ENCODE measurements at regions not wholly inside any gene's neighbourhood (a gene's known extent, or its start where the extent isn't known, plus 50 kb on each side); places are given as distances from the start of the nearest gene placed in this dataset.

DNA sequence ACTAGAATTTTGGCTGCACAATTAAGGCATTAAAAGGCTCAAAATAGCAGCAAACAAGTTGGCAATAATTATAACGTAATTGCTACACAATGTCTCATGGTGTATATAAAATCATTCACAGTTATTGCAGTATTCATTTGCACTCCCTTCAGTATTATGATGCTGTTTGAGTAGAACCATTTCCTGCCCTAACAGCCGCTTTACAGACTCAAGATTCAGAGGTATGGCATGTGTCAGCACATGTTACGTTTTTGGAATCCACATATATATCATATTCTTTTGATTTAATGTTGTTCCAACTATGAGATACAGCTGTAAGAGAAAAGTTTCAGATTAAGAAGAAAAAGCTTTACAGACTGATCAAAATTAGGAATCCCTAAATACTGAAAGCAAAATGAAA, 56.3 kb upstream of the NCKAP5 start:
- H3K4me2 ChIP-seq (ENCODE audit: extremely low read depth, insufficient read depth, low read length) = no peak overlapping the region

GRCh38 chr2:133627741-133628140, 59.5 kb upstream of the NCKAP5 start:
- H2AFZ ChIP-seq (ENCODE audit: low read length) = no peak overlapping the region
- H3K4me1 ChIP-seq (ENCODE audit: control insufficient read depth, extremely low read depth, insufficient read depth, low read length) = no peaks in the 10 kb centered on the region
- TF ChIP-seq, protein P1, sequence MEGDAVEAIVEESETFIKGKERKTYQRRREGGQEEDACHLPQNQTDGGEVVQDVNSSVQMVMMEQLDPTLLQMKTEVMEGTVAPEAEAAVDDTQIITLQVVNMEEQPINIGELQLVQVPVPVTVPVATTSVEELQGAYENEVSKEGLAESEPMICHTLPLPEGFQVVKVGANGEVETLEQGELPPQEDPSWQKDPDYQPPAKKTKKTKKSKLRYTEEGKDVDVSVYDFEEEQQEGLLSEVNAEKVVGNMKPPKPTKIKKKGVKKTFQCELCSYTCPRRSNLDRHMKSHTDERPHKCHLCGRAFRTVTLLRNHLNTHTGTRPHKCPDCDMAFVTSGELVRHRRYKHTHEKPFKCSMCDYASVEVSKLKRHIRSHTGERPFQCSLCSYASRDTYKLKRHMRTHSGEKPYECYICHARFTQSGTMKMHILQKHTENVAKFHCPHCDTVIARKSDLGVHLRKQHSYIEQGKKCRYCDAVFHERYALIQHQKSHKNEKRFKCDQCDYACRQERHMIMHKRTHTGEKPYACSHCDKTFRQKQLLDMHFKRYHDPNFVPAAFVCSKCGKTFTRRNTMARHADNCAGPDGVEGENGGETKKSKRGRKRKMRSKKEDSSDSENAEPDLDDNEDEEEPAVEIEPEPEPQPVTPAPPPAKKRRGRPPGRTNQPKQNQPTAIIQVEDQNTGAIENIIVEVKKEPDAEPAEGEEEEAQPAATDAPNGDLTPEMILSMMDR (conservative IDR thresholded peaks at IDR 0.05 in 1 of 2, IDR thresholded peaks at IDR 0.05 in 1 of 2; ENCODE audit: low read depth in 1 of 2, low read length in 2 of 2) = no peak
- TF ChIP-seq EZH2 (IDR thresholded peaks at IDR 0.05; ENCODE audit: low read length, missing control alignments) = no peak
- no peak overlapping the region for H3K4me3 ChIP-seq (replicated peaks in 1 of 4; ENCODE audit: control extremely low read depth in 1 of 4, insufficient read depth in 1 of 4, low read depth in 3 of 4, low read length in 4 of 4)
- DNase-seq (ENCODE audit: low read depth in 2 of 2) = no peak
- no peak overlapping the region for H3K9ac ChIP-seq (ENCODE audit: insufficient read depth, low read length)
- H3K36me3 ChIP-seq (ENCODE audit: control insufficient read depth, insufficient read depth, low read length) = no peaks in the 10 kb centered on the region
- H3K9me3 ChIP-seq (ENCODE audit: control insufficient read depth, insufficient read depth, low read depth, low read length) = no peaks in the 10 kb centered on the region
- H3K79me2 ChIP-seq (ENCODE audit: control insufficient read depth, insufficient read depth, low read length) = no peaks in the 10 kb centered on the region
- H3K27me3 ChIP-seq (ENCODE audit: control insufficient read depth, insufficient read depth, low read length) = no peaks in the 10 kb centered on the region
- H4K20me1 ChIP-seq (ENCODE audit: control insufficient read depth, extremely low read depth, insufficient read depth, low read length) = no peaks in the 10 kb centered on the region
- no peak overlapping the region for H3K27ac ChIP-seq (ENCODE audit: insufficient read depth, low read length)
- H3K4me2 ChIP-seq (ENCODE audit: extremely low read depth, insufficient read depth, low read length) = no peak overlapping the region

More for the DNA sequence above, 56.3 kb upstream of the NCKAP5 start:
- H4K20me1 ChIP-seq (ENCODE audit: control insufficient read depth, extremely low read depth, insufficient read depth, low read length) = no peaks in the 10 kb centered on the region
- H3K9ac ChIP-seq (ENCODE audit: insufficient read depth, low read length) = no peak overlapping the region
- H3K27me3 ChIP-seq (ENCODE audit: control insufficient read depth, insufficient read depth, low read length) = no peaks in the 10 kb centered on the region
- H3K4me1 ChIP-seq (ENCODE audit: control insufficient read depth, extremely low read depth, insufficient read depth, low read length) = no peaks in the 10 kb centered on the region
- H3K4me3 ChIP-seq (replicated peaks in 1 of 4; ENCODE audit: control extremely low read depth in 1 of 4, insufficient read depth in 1 of 4, low read depth in 3 of 4, low read length in 4 of 4) = no peak overlapping the region
- no peaks in the 10 kb centered on the region for H3K9me3 ChIP-seq (ENCODE audit: control insufficient read depth, insufficient read depth, low read depth, low read length)
- H3K27ac ChIP-seq (ENCODE audit: insufficient read depth, low read length) = no peak overlapping the region
- no peaks in the 10 kb centered on the region for H3K36me3 ChIP-seq (ENCODE audit: control insufficient read depth, insufficient read depth, low read length)
- no peaks in the 10 kb centered on the region for H3K79me2 ChIP-seq (ENCODE audit: control insufficient read depth, insufficient read depth, low read length)
- TF ChIP-seq EZH2 (IDR thresholded peaks at IDR 0.05; ENCODE audit: low read length, missing control alignments) = no peak
- TF ChIP-seq, protein P1 (conservative IDR thresholded peaks at IDR 0.05 in 1 of 2, IDR thresholded peaks at IDR 0.05 in 1 of 2; ENCODE audit: low read depth in 1 of 2, low read length in 2 of 2) = no peak
- no peak overlapping the region for H2AFZ ChIP-seq (ENCODE audit: low read length)
- no peak for DNase-seq (ENCODE audit: low read depth in 2 of 2)

DNA sequence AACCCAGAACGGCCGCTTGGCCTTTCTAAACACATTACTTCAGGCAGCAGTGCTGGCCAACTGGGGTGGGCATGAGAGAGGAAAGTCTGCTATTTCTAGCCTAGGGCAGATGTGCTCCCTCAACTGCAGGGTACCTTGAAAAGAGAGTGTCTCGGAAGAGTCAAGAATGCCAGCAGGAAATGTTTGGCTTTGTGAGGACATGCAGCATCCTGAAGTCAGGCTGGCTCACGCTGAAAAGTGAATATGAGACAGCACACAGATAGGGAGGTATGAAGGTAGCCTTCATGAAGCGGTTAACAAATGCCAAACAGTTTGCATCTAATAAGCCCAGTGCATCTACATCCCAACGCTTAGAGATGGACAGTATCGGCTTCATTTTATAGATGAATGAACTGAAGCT, 65.0 kb upstream of the NCKAP5 start:
- Histone ChIP-seq H3K4me3 (replicated peaks in 1 of 4; ENCODE audit: control extremely low read depth in 1 of 4, insufficient read depth in 1 of 4, low read depth in 3 of 4, low read length in 4 of 4) (no peak overlapping the region), H3K36me3 (ENCODE audit: control insufficient read depth, insufficient read depth, low read length) (no peaks in the 10 kb centered on the region), H4K20me1 (ENCODE audit: control insufficient read depth, extremely low read depth, insufficient read depth, low read length) (no peaks in the 10 kb centered on the region), H3K9me3 (ENCODE audit: control insufficient read depth, insufficient read depth, low read depth, low read length) (no peaks in the 10 kb centered on the region), H3K27me3 (ENCODE audit: control insufficient read depth, insufficient read depth, low read length) (no peaks in the 10 kb centered on the region), H3K4me1 (ENCODE audit: control insufficient read depth, extremely low read depth, insufficient read depth, low read length) (no peaks in the 10 kb centered on the region), H3K4me2 (ENCODE audit: extremely low read depth, insufficient read depth, low read length) (no peak overlapping the region), H2AFZ (ENCODE audit: low read length) (no peak overlapping the region), H3K79me2 (ENCODE audit: control insufficient read depth, insufficient read depth, low read length) (no peaks in the 10 kb centered on the region), H3K9ac (ENCODE audit: insufficient read depth, low read length) (no peak overlapping the region), H3K27ac (ENCODE audit: insufficient read depth, low read length) (no peak overlapping the region)
- no peak for DNase-seq (ENCODE audit: low read depth in 2 of 2)
- no peak for TF ChIP-seq EZH2 (IDR thresholded peaks at IDR 0.05; ENCODE audit: low read length, missing control alignments)
- TF ChIP-seq, protein P1 (conservative IDR thresholded peaks at IDR 0.05 in 1 of 2, IDR thresholded peaks at IDR 0.05 in 1 of 2; ENCODE audit: low read depth in 1 of 2, low read length in 2 of 2) = no peak
